Hepatocyte (in vitro differentiated cells): ENCODE measurements at regions not wholly inside any gene's neighbourhood (a gene's known extent, or its start where the extent isn't known, plus 50 kb on each side); places are given as distances from the start of the nearest gene placed in this dataset.

Experiments used
- DNase-seq: peaks from one replicate; pipeline ENCODE4 v3.0.0-alpha.2; 2016; ENCODE audit warnings: low spot score
- H2AFZ ChIP-seq: fragments of 200-600 bp; sonication (generic); 2 replicates; pipeline ENCODE4 v1.6.0; 2016; ENCODE audit warnings: antibody characterized with exemption, mild to moderate bottlenecking
- H3K27ac ChIP-seq: fragments of 200-600 bp; sonication (generic); 2 replicates; pipeline ENCODE4 v1.5.1; 2016; ENCODE audit warnings: mild to moderate bottlenecking
- H3K27me3 ChIP-seq: fragments of 200-600 bp; sonication (generic); 2 replicates; pipeline ENCODE4 v1.6.1; 2016
- H3K36me3 ChIP-seq: fragments of 200-600 bp; sonication (generic); replicated peaks from 2 replicates; pipeline ENCODE4 v1.5.1; 2016; ENCODE audit warnings: low read depth; ENCODE audit not compliant: insufficient read depth
- H3K4me1 ChIP-seq: fragments of 200-600 bp; sonication (generic); 2 replicates; pipeline ENCODE4 v1.5.1; 2016; ENCODE audit warnings: mild to moderate bottlenecking, moderate library complexity; ENCODE audit not compliant: insufficient read depth
- H3K4me2 ChIP-seq: fragments of 200-600 bp; sonication (generic); 2 replicates; pipeline ENCODE4 v1.6.0; 2016
- H3K4me3 ChIP-seq: fragments of 200-600 bp; sonication (generic); 2 replicates; pipeline ENCODE4 v1.5.1; 2016; ENCODE audit warnings: mild to moderate bottlenecking
- H3K79me2 ChIP-seq: fragments of 200-600 bp; sonication (generic); 2 replicates; pipeline ENCODE4 v1.6.0; 2017; ENCODE audit warnings: mild to moderate bottlenecking
- H3K9me2 ChIP-seq: fragments of 200-600 bp; sonication (generic); replicated peaks from 2 replicates; pipeline ENCODE4 v1.6.0; 2017; ENCODE audit warnings: mild to moderate bottlenecking; ENCODE audit not compliant: insufficient read depth
- H3K9me3 ChIP-seq: fragments of 200-600 bp; sonication (generic); 2 replicates; pipeline ENCODE4 v1.5.1; 2016; ENCODE audit warnings: low read depth, mild to moderate bottlenecking
- H4K20me1 ChIP-seq: fragments of 200-600 bp; sonication (generic); 2 replicates; pipeline ENCODE4 v1.6.0; 2016; ENCODE audit warnings: mild to moderate bottlenecking; ENCODE audit not compliant: insufficient read depth, poor library complexity, severe bottlenecking
- CTCF ChIP-seq: fragments of 200-600 bp; sonication (generic); IDR thresholded peaks from 2 replicates; pipeline ENCODE4 v1.5.1; 2016; ENCODE audit warnings: antibody characterized with exemption, mild to moderate bottlenecking; ENCODE audit not compliant: poor library complexity
- EZH2 ChIP-seq: fragments of 200-600 bp; sonication (generic); IDR thresholded peaks from 2 replicates; pipeline ENCODE4 v1.6.1; 2016; ENCODE audit warnings: antibody characterized with exemption, mild to moderate bottlenecking, borderline replicate concordance
- EZH2phosphoT487 ChIP-seq: fragments of 200-600 bp; sonication (generic); IDR thresholded peaks from one replicate; pipeline ENCODE4 v1.6.1; 2018; ENCODE audit warnings: antibody characterized with exemption, mild to moderate bottlenecking, low read depth, moderate library complexity; ENCODE audit not compliant: unreplicated experiment, severe bottlenecking
- WGBS: methylation state at CpG from one replicate; pipeline ENCODE4 v1.1.6; 2016; ENCODE audit warnings: low lambda C conversion rate; ENCODE audit errors: missing lambda C conversion rate; 5-methylcytosine and 5-hydroxymethylcytosine counted together

GRCh38 chr12:28050606-28051005, 78.1 kb upstream of the PTHLH start:
- H2AFZ ChIP-seq = no peak overlapping the region
- no peaks in the 10 kb centered on the region for H3K79me2 ChIP-seq
- H3K9me3 ChIP-seq = peaks cover 5% of the 10 kb centered on the region
- no peak for DNase-seq
- H3K27me3 ChIP-seq = no peaks in the 10 kb centered on the region
- H3K4me2 ChIP-seq = no peak overlapping the region
- no peaks in the 10 kb centered on the region for H3K4me1 ChIP-seq
- no peak overlapping the region for H3K4me3 ChIP-seq
- no peaks in the 10 kb centered on the region for H4K20me1 ChIP-seq
- no peak overlapping the region for H3K27ac ChIP-seq
- no peaks in the 10 kb centered on the region for H3K36me3 ChIP-seq
- no peaks in the 10 kb centered on the region for H3K9me2 ChIP-seq
- TF ChIP-seq EZH2phosphoT487 (no peak), CTCF (no peak), EZH2 (no peak)
- 77% methylated on average over 2 of the region's 2 CpGs for WGBS

GRCh38 chr12:28051516-28052354, 79.2 kb upstream of the PTHLH start:
- no peak overlapping the region for H3K4me3 ChIP-seq
- no peaks in the 10 kb centered on the region for H3K36me3 ChIP-seq
- H3K27ac ChIP-seq = no peak overlapping the region
- no peaks in the 10 kb centered on the region for H3K4me1 ChIP-seq
- H3K9me3 ChIP-seq = peaks cover under 1% of the 10 kb centered on the region
- no peaks in the 10 kb centered on the region for H3K27me3 ChIP-seq
- WGBS = 68% methylated on average over 5 of the region's 5 CpGs
- no peak overlapping the region for H2AFZ ChIP-seq
- H3K79me2 ChIP-seq = no peaks in the 10 kb centered on the region
- no peaks in the 10 kb centered on the region for H3K9me2 ChIP-seq
- no peak overlapping the region for H3K4me2 ChIP-seq
- no peaks in the 10 kb centered on the region for H4K20me1 ChIP-seq
- DNase-seq = no peak
- TF ChIP-seq CTCF = no peak

GRCh38 chr12:28053564-28053963, 81.0 kb upstream of the PTHLH start:
- no peaks in the 10 kb centered on the region for H3K9me2 ChIP-seq
- no peaks in the 10 kb centered on the region for H3K9me3 ChIP-seq
- no peak overlapping the region for H3K4me3 ChIP-seq
- no peaks in the 10 kb centered on the region for H3K27me3 ChIP-seq
- no peak overlapping the region for H3K27ac ChIP-seq
- H2AFZ ChIP-seq = no peak overlapping the region
- H4K20me1 ChIP-seq = no peaks in the 10 kb centered on the region
- TF ChIP-seq EZH2phosphoT487 (no peak), CTCF (no peak), EZH2 (no peak)
- no peak for DNase-seq
- no peak overlapping the region for H3K4me2 ChIP-seq
- H3K36me3 ChIP-seq = no peaks in the 10 kb centered on the region
- no peaks in the 10 kb centered on the region for H3K79me2 ChIP-seq
- no peaks in the 10 kb centered on the region for H3K4me1 ChIP-seq
- WGBS = 92% methylated on average over 5 of the region's 5 CpGs
